ENCODE measurements at regions not wholly inside any gene's neighbourhood (a gene's known extent, or its start where the extent isn't known, plus 50 kb on each side); places are given as distances from the start of the nearest gene placed in this dataset.

- no peaks in the 10 kb centered on the region for H3K27me3 ChIP-seq (ENCODE audit: insufficient read depth)
- H3K4me3 ChIP-seq, result no peak overlapping the region
- ATAC-seq, result no peak
- no peaks in the 10 kb centered on the region for H4K20me1 ChIP-seq (replicated peaks; ENCODE audit: insufficient read depth)
- H3K4me1 ChIP-seq (ENCODE audit: insufficient read depth), result no peaks in the 10 kb centered on the region
- H3K9me3 Mint-ChIP-seq, result peaks cover 97% of the 10 kb centered on the region
- H2AFZ ChIP-seq, result no peak overlapping the region
- no peaks in the 10 kb centered on the region for H3F3A ChIP-seq (replicated peaks; ENCODE audit: low read depth)
- H3K27ac Mint-ChIP-seq, result no peak overlapping the region
- H3K4me1 Mint-ChIP-seq, result no peaks in the 10 kb centered on the region; the same call in 2 of the 3 replicates
- no peaks in the 10 kb centered on the region for H3K36me3 ChIP-seq (ENCODE audit: insufficient read depth)
- peaks cover 14% of the 10 kb centered on the region for H3K27me3 Mint-ChIP-seq (ENCODE audit: insufficient read depth, low read depth, poor library complexity)
- no peak overlapping the region for H3K27ac ChIP-seq (ENCODE audit: low read depth)
- H3K4me2 ChIP-seq, result no peak overlapping the region
- H3K4me3 Mint-ChIP-seq, result no peak overlapping the region
- no peaks in the 10 kb centered on the region for H3K79me2 ChIP-seq (replicated peaks; ENCODE audit: insufficient read depth)
- H3K36me3 Mint-ChIP-seq (ENCODE audit: low read depth), result peaks cover 65% of the 10 kb centered on the region
- no peaks in the 10 kb centered on the region for H3K9me2 ChIP-seq (ENCODE audit: insufficient read depth)
- DNase-seq (ENCODE audit: low spot score), result no peak
- TF ChIP-seq POLR2AphosphoS5 (IDR thresholded peaks at IDR 0.05; ENCODE audit: low read depth), result no peak
- TF ChIP-seq ZNF462 (CRISPR knock-in tag; IDR thresholded peaks at IDR 0.05), result no peak
- TF ChIP-seq ZNF331 (CRISPR knock-in tag; IDR thresholded peaks at IDR 0.05; ENCODE audit: low read depth), result no peak
- no peak for TF ChIP-seq STAT1 (IDR thresholded peaks at IDR 0.05; ENCODE audit: unreplicated experiment)
- no peak for TF ChIP-seq JUNB (IDR thresholded peaks at IDR 0.05; ENCODE audit: unreplicated experiment)
- no peak for TF ChIP-seq REST (IDR thresholded peaks at IDR 0.05; ENCODE audit: unreplicated experiment)
- no peak for TF ChIP-seq ETS1 (IDR thresholded peaks at IDR 0.05)
- no peak for TF ChIP-seq NANOG (IDR thresholded peaks at IDR 0.05; ENCODE audit: borderline replicate concordance)
Measured at GRCh38 chr12:126567016-126567415, 1501.8 kb downstream of the AACS start.
